HG03571 (cell line): ENCODE measurements at regions not wholly inside any gene's neighbourhood (a gene's known extent, or its start where the extent isn't known, plus 50 kb on each side); places are given as distances from the start of the nearest gene placed in this dataset.

ENCODE experiments used
- ATAC-seq: cut with Tn5 transposase; IDR thresholded peaks from one replicate; pipeline ENCODE4 v1.9.1; 2021; ENCODE audit not compliant: unreplicated experiment

GRCh38 chr2:60603533-60604190 lies 50.2 kb upstream of the BCL11A start:
- ATAC-seq = no peak

GRCh38 chr2:60604486-60605064 lies 51.1 kb upstream of the BCL11A start:
- no peak for ATAC-seq

GRCh38 chr2:60605866-60606265 lies 52.4 kb upstream of the BCL11A start:
- ATAC-seq = no peak

GRCh38 chr2:60608679-60609078 lies 55.2 kb upstream of the BCL11A start:
- ATAC-seq = no peak

- ATAC-seq = no peak
Observed at GRCh38 chr2:60612033-60612432, 58.6 kb upstream of the BCL11A start.

GRCh38 chr2:60614319-60614718 lies 60.9 kb upstream of the BCL11A start:
- no peak for ATAC-seq

GRCh38 chr2:60621688-60622429 lies 68.4 kb upstream of the BCL11A start:
- no peak for ATAC-seq

- ATAC-seq = no peak
Observed at GRCh38 chr2:60623040-60623439, 69.6 kb upstream of the BCL11A start.

- no peak for ATAC-seq
Observed at GRCh38 chr2:60627412-60627811, 74.0 kb upstream of the BCL11A start.

GRCh38 chr2:60628026-60628425 lies 74.6 kb upstream of the BCL11A start:
- ATAC-seq = no peak

- no peak for ATAC-seq
Observed at GRCh38 chr2:60628615-60629304, 75.3 kb upstream of the BCL11A start.

GRCh38 chr2:60629305-60629662 lies 75.8 kb upstream of the BCL11A start:
- no peak for ATAC-seq

GRCh38 chr2:60629801-60630385 lies 76.4 kb upstream of the BCL11A start:
- no peak for ATAC-seq

- no peak for ATAC-seq
Observed at GRCh38 chr2:60633615-60634014, 80.2 kb upstream of the BCL11A start.

GRCh38 chr2:60634438-60634837 lies 81.0 kb upstream of the BCL11A start:
- no peak for ATAC-seq

GRCh38 chr2:60641811-60642788 lies 88.6 kb upstream of the BCL11A start:
- no peak for ATAC-seq

- ATAC-seq = no peak
Observed at GRCh38 chr2:60643747-60644146, 90.3 kb upstream of the BCL11A start.

GRCh38 chr2:60644951-60645350 lies 91.5 kb upstream of the BCL11A start:
- ATAC-seq = no peak

- no peak for ATAC-seq
Observed at GRCh38 chr2:60648191-60648590, 94.7 kb upstream of the BCL11A start.

- no peak for ATAC-seq
Observed at GRCh38 chr2:60649721-60650120, 96.3 kb upstream of the BCL11A start.
